Skeletal muscle cell (primary cell): ENCODE measurements at regions not wholly inside any gene's neighbourhood (a gene's known extent, or its start where the extent isn't known, plus 50 kb on each side); places are given as distances from the start of the nearest gene placed in this dataset.

ENCODE experiments used
- DNase-seq: peaks from one replicate; pipeline ENCODE4 v3.0.0-alpha.2; 2010; ENCODE audit warnings: low read depth
- H3K4me3 ChIP-seq: 2 replicates; pipeline ENCODE4 v1.5.1; 2011; ENCODE audit warnings: low read depth, mild to moderate bottlenecking, control low read depth, low read length, moderate library complexity

DNA sequence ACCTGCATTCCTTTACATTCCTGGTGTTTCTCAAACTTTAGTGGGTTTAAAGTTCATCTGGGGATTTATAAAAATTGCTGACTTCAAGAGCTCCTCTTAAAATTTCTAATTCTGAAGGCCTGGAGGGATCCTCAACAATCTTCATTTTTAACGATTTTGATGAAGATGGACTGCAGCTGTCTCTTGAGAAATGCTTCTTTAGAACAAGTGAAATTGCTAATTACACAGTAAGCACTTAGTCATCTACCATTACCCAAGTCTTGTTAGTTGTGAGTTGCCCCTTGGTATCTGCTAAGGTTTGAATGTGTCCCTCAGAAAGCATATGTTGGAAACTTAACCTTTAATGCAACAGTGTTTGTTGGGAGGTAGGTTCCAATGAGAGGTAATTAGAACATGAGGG lies 163.7 kb downstream of the LTN1 start:
- no peak overlapping the region for H3K4me3 ChIP-seq
- no peak for DNase-seq

GRCh38 chr21:28828021-28828420 lies 164.7 kb downstream of the LTN1 start:
- DNase-seq: no peak
- H3K4me3 ChIP-seq: no peak overlapping the region

DNA sequence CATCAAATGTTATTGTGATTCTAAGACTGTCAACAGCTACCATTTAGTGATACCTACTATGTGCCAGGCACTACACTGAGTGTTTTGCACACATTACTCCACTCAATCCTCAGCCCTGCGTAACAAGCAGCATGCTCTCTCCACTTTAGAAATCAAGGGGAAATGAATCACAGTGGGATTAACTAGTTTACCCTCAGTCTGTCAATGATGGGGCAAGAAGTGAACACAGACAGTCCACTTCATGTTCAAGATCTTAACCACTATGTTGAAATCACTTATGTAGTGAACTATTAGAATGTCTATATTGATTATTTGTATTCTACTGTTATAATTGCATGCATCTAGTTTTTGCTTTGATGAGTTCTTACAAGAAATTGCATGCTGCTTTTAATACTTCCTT lies 165.3 kb downstream of the LTN1 start:
- H3K4me3 ChIP-seq: no peak overlapping the region
- DNase-seq: peak; percentile 47

GRCh38 chr21:28826569-28826968 lies 166.1 kb downstream of the LTN1 start:
- DNase-seq: no peak
- no peak overlapping the region for H3K4me3 ChIP-seq

DNA sequence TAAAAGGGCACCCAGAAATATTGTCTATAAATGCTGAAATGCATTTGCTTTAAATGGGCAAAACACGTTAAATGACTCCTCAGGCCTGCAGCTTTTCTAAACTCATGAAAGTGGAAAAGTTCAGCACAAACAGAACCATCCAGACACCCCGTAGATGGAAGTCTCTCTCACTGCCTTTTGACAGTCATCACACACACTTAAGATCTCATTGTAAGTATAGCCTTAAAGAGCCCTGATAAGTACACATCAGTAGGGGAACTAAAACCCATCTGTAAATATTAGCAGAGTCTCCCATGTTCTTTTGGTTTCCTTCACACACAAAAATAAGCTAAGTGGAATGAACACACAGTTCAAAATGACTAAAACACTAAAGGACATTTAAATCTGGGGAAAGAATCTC lies 166.7 kb downstream of the LTN1 start:
- no peak for DNase-seq
- no peak overlapping the region for H3K4me3 ChIP-seq

GRCh38 chr21:28823429-28823828 lies 169.2 kb downstream of the LTN1 start:
- no peak for DNase-seq
- no peak overlapping the region for H3K4me3 ChIP-seq

- DNase-seq: no peak
- H3K4me3 ChIP-seq: no peak overlapping the region
Observed at GRCh38 chr21:28822486-28823335, 170.0 kb downstream of the LTN1 start.

DNA sequence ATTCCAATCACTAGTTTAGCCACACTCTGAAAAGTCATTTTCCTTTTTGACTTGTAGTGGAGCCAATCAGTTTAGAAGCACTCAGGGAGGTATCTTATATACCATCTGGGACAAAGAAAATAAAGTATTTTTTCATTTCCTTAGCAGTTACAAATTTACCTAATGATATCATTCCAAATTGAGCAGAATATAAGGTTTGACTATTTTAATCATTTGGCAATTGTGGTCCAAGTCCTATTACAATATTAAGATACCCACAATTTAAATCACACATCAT lies 170.6 kb downstream of the LTN1 start:
- no peak for DNase-seq
- H3K4me3 ChIP-seq: no peak overlapping the region

DNA sequence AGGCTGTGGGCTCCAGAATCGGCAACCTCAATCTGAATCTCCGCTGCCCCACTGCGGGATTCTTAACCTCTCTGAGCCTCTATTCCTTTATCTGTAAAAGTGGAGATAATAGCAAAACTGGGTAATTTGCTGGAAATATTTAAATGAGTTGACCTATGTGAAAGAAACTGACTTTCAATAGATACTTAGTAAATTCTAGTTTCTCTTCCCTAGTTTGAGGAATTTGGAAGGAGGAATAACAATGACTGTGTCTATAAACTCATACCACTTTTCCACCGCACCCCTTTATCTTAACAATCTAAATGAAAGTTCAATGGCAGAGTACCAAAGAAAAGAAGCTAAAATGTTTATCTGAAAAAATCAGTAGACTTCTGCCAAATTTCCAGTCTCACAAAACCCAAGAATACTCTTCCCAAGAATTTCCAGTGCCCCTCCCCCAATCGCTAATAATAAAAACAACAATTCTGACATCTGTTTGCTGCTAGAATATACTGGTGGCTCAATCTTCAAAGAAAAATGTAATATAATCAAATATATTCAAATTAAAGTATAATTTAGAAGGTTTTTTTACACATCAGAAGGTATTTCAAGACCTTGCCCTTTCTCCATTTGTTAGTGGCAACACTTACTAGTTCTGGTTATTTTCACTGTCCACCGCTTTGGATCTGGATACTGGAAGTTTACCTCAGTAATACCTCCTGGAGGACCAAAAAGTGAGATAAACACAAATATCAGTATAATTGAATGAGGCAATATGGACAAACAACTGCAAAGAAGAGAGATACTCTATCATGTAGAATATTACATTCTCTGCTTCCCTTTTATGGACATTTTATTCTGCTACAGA lies 171.2 kb downstream of the LTN1 start:
- DNase-seq: no peak
- no peak overlapping the region for H3K4me3 ChIP-seq

DNA sequence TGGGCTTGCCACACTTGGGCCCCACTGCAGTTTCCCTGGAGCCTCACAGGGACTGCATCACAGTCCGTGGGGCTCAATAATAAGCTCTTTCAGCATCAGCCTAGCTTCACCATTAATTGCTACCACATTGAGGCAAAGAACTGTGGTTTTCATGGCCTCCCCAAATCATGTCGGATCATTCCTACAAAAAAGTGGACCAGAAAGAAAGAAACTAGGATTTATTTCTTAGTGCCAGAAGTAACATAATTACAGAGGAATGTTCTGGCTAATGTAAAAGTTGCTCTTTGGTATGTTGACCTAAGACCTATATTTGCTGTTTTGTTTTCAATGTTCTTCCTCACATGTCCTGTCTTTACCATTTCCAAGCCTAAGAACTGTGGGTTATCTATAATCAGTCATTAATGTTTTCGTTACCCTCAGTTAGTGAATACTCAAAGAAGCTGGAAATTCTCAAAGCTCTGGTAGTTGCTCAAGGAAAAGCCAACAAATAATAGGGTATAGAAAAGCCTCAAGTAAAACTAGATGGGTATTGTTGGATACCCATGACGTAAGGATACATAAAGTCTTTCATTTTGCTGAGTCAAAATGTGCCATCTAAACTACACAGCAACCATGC lies 173.9 kb downstream of the LTN1 start:
- peak; percentile 19 for DNase-seq

GRCh38 chr21:28817871-28818270 lies 174.8 kb downstream of the LTN1 start:
- no peak overlapping the region for H3K4me3 ChIP-seq
- DNase-seq: no peak

More for the DNA sequence above, 173.9 kb downstream of the LTN1 start:
- no peak overlapping the region for H3K4me3 ChIP-seq

GRCh38 chr21:28811860-28812259 lies 180.8 kb downstream of the LTN1 start:
- DNase-seq: no peak
- no peak overlapping the region for H3K4me3 ChIP-seq

DNA sequence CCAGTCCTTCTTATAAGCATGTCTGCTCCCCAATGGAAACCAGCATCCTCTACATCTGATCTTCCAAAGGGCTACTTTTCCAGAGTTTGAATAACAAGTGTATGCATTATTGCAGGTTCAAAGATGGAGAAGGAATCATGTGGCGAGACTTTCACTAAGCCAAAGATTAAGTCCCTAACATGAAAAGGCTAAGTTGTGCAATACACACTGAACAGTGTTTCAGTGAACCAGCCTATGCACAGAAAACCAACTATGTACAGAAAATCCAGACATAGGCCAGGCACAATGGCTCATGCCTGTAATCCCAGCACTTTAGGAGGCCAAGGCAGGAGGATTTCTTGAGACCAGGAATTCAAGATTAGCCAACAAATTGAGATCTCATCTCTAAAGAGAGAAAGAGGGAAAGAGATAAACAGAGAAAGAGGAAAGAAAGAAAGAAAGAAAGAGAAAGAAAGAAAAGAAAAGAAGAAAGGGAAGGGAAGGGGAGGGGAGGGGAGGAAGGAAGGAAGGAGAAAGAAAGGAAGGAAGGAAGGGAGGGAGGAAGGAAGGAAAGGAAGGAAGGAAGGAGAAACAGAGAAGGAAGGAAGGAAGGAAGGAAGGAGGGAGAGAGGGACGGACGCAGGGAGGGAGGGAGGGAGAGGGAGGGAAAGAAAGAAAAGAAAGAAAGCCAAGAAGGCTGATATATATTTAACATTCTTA lies 181.7 kb downstream of the LTN1 start:
- DNase-seq: no peak
- H3K4me3 ChIP-seq: no peak overlapping the region

DNA sequence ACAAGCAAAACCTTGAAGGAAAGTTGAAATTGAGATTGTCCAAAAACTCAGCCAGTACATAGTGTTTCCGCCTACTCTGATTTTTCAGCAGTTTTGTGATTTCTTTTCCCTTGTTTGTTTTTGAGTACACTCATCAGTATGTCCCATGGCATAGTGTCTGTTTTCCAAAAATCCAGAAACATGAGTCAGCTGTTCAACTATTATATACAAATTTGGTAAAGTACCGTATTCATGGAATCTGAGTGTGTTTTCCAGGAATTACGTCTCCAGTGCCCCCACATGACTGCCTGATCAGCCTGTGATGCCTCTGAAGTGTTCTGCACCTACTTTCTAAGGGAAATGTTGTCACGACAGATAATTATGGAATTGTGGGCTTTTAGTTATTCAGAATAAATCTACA lies 186.8 kb downstream of the LTN1 start:
- no peak overlapping the region for H3K4me3 ChIP-seq
- DNase-seq: peak; percentile 91

DNA sequence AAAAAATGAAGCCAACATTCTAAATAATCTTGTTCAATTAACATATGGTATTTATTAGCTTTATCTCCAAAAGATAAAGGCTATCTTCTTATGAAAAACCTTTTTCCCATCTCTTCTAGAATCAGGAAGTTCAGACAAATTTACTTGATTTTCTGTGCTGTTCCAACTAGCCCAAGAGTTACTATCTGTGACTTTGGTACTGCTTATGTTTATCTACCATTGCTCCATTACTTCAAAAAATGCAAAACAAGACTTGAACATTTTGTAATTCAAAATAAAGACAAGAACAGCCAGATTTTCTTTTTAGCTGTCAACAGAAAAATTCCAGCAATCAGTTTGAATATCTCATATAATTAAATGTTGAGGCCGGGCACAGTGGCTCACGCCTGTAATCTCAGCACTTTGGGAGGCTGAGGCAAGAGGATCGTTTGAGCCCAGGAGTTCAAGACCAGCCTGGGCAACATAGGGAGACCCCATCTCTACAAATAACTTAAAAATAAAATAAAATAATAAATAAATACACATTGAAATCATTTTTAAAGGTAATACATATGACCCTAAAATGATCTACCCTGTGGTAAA lies 188.5 kb downstream of the LTN1 start:
- DNase-seq: no peak

GRCh38 chr21:28801906-28802305 lies 190.8 kb downstream of the LTN1 start:
- no peak overlapping the region for H3K4me3 ChIP-seq
- DNase-seq: no peak

More for the DNA sequence above, 188.5 kb downstream of the LTN1 start:
- H3K4me3 ChIP-seq: no peak overlapping the region

GRCh38 chr21:28799926-28800325 lies 192.8 kb downstream of the LTN1 start:
- H3K4me3 ChIP-seq: no peak overlapping the region
- DNase-seq: no peak

GRCh38 chr21:28798798-28799197 lies 193.9 kb downstream of the LTN1 start:
- no peak for DNase-seq
- H3K4me3 ChIP-seq: no peak overlapping the region

GRCh38 chr21:28795251-28795650 lies 197.4 kb downstream of the LTN1 start:
- no peak overlapping the region for H3K4me3 ChIP-seq
- DNase-seq: no peak
